SIG-M5 treated with dmso at 0.1 percent for 504 hours (cell line): ENCODE measurements at regions not wholly inside any gene's neighbourhood (a gene's known extent, or its start where the extent isn't known, plus 50 kb on each side); places are given as distances from the start of the nearest gene placed in this dataset.
"Not testable (repeated sequence)": the region's sequence is repeated elsewhere in the genome, so short reads cannot be mapped to it uniquely, and the experiment has no call there.

ENCODE experiments used
- DNase-seq: peaks from one replicate; lab custom pipeline; 2025; ENCODE audit not compliant: unreplicated experiment; lab: John Stamatoyannopoulos, UW

- no peak for DNase-seq
Measured at GRCh38 chr1:193909406-193910082, 723.1 kb upstream of the B3GALT2 start.

- DNase-seq: no peak
Measured at GRCh38 chr1:193905288-193906085, 719.1 kb upstream of the B3GALT2 start.

- no peak for DNase-seq
Measured at GRCh38 chr1:193891788-193892187, 705.4 kb upstream of the B3GALT2 start.

- no peak for DNase-seq
Measured at GRCh38 chr1:193890935-193891334, 704.5 kb upstream of the B3GALT2 start.

GRCh38 chr1:193884848-193885558, 698.6 kb upstream of the B3GALT2 start:
- DNase-seq: no peak

- DNase-seq: not testable (repeated sequence)
Measured at GRCh38 chr1:193877920-193878319, 691.5 kb upstream of the B3GALT2 start.

GRCh38 chr1:193868425-193868824, 682.0 kb upstream of the B3GALT2 start:
- DNase-seq: no peak

- DNase-seq: no peak
Measured at GRCh38 chr1:193856261-193856660, 669.8 kb upstream of the B3GALT2 start.

- DNase-seq: no peak
Measured at GRCh38 chr1:193850745-193851144, 664.3 kb upstream of the B3GALT2 start.

GRCh38 chr1:193846876-193847604, 660.6 kb upstream of the B3GALT2 start:
- DNase-seq: no peak

- DNase-seq: no peak
Measured at GRCh38 chr1:193846411-193846810, 660.0 kb upstream of the B3GALT2 start.

- no peak for DNase-seq
Measured at GRCh38 chr1:193841857-193842256, 655.4 kb upstream of the B3GALT2 start.

GRCh38 chr1:193831465-193831864, 645.1 kb upstream of the B3GALT2 start:
- DNase-seq: no peak

GRCh38 chr1:193827516-193827915, 641.1 kb upstream of the B3GALT2 start:
- DNase-seq: no peak

GRCh38 chr1:193819376-193819775, 633.0 kb upstream of the B3GALT2 start:
- no peak for DNase-seq

- no peak for DNase-seq
Measured at GRCh38 chr1:193807208-193807607, 620.8 kb upstream of the B3GALT2 start.

- no peak for DNase-seq
Measured at GRCh38 chr1:193806079-193807048, 620.0 kb upstream of the B3GALT2 start.

GRCh38 chr1:193799948-193800690, 613.7 kb upstream of the B3GALT2 start:
- DNase-seq: no peak

- DNase-seq: no peak
Measured at GRCh38 chr1:193799371-193799770, 613.0 kb upstream of the B3GALT2 start.
